Right atrium auricular region (tissue), 2 donors: ENCODE measurements at regions not wholly inside any gene's neighbourhood (a gene's known extent, or its start where the extent isn't known, plus 50 kb on each side); places are given as distances from the start of the nearest gene placed in this dataset.

Experiments used
- DNase-seq: peaks from one replicate; pipeline ENCODE4 v3.0.0-alpha.2; 2019; ENCODE audit warnings: low spot score
- H3K27ac ChIP-seq, 2 donors: fragments of 200-600 bp; sonication (generic); 1 replicate in 1 of 2; 2 replicates in 1 of 2; pipeline ENCODE4 v1.5.1; 2016 to 2019
- H3K27me3 ChIP-seq, 2 donors: fragments of 200-600 bp; sonication (generic); one replicate each; pipeline versions ENCODE4 v1.5.1 to v1.6.0; 2017 to 2019
- H3K36me3 ChIP-seq: fragments of 200-600 bp; sonication (generic); one replicate; pipeline ENCODE4 v1.5.1; 2016
- H3K4me1 ChIP-seq, 2 donors: fragments of 200-600 bp; sonication (generic); one replicate each; pipeline versions ENCODE4 v1.5.1 to v1.6.0; 2017 to 2019
- H3K4me3 ChIP-seq, 2 donors: fragments of 200-600 bp; sonication (generic); 1 replicate in 1 of 2; 2 replicates in 1 of 2; pipeline ENCODE4 v1.5.1; 2017 to 2019; ENCODE audit warnings: mild to moderate bottlenecking in 1 of 2, moderate library complexity in 1 of 2
- H3K9me3 ChIP-seq, 2 donors: fragments of 200-600 bp; sonication (generic); one replicate each; pipeline ENCODE4 v1.5.1; 2019
- TF ChIP-seq, protein P1 (sequence below), 2 donors: fragments of 200-600 bp; sonication (generic); IDR thresholded peaks; one replicate each; pipeline ENCODE4 v1.5.1; 2019; ENCODE audit warnings: antibody characterized with exemption in 2 of 2

- no peak overlapping the region for H3K4me3 ChIP-seq
- no peaks in the 10 kb centered on the region for H3K36me3 ChIP-seq
- H3K4me1 ChIP-seq: no peaks in the 10 kb centered on the region
- no peaks in the 10 kb centered on the region for H3K27me3 ChIP-seq
- TF ChIP-seq, protein P1, sequence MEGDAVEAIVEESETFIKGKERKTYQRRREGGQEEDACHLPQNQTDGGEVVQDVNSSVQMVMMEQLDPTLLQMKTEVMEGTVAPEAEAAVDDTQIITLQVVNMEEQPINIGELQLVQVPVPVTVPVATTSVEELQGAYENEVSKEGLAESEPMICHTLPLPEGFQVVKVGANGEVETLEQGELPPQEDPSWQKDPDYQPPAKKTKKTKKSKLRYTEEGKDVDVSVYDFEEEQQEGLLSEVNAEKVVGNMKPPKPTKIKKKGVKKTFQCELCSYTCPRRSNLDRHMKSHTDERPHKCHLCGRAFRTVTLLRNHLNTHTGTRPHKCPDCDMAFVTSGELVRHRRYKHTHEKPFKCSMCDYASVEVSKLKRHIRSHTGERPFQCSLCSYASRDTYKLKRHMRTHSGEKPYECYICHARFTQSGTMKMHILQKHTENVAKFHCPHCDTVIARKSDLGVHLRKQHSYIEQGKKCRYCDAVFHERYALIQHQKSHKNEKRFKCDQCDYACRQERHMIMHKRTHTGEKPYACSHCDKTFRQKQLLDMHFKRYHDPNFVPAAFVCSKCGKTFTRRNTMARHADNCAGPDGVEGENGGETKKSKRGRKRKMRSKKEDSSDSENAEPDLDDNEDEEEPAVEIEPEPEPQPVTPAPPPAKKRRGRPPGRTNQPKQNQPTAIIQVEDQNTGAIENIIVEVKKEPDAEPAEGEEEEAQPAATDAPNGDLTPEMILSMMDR (IDR thresholded peaks at IDR 0.05): no peak
- H3K27ac ChIP-seq: no peak overlapping the region
- peaks cover 0 to 19% of the 10 kb centered on the region in 2 donors for H3K9me3 ChIP-seq
- no peak for DNase-seq
Measured at GRCh38 chr6:82680192-82680591, 316.6 kb downstream of the TPBG start.

DNA sequence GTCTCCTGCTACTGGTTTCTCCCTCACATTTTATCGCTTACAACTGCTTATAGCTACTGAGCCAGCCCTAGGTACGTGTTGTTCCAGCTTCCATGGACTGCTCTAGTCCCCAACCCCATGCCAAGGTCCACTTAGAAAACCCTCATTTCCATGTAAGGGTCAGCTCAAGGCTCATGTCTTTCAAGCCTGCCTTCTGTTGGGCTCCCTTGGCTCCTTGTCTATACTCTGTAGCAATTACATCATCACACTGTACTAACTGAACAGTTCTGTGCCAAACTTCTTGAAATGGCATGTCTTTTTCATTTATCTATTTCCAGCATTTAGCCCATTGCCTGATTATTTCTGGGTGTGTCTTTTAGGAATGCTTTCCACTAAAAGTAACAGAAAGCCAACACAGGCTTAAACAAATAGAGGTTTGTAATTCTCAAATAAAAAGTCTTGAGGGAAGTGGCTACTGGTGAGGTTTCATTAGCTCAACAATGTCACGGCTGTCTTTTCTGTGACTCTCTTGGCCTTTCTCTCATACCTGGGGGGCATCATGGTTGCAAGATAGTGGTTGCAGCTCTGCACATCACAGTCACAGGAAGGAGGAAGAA, 317.6 kb downstream of the TPBG start:
- Histone ChIP-seq H3K27ac (no peak overlapping the region), H3K4me1 (no peaks in the 10 kb centered on the region), H3K36me3 (no peaks in the 10 kb centered on the region), H3K27me3 (no peaks in the 10 kb centered on the region), H3K9me3 (peaks cover 0 to 12% of the 10 kb centered on the region in 2 donors), H3K4me3 (no peak overlapping the region)
- no peak for DNase-seq
- TF ChIP-seq, protein P1 (IDR thresholded peaks at IDR 0.05): no peak

DNA sequence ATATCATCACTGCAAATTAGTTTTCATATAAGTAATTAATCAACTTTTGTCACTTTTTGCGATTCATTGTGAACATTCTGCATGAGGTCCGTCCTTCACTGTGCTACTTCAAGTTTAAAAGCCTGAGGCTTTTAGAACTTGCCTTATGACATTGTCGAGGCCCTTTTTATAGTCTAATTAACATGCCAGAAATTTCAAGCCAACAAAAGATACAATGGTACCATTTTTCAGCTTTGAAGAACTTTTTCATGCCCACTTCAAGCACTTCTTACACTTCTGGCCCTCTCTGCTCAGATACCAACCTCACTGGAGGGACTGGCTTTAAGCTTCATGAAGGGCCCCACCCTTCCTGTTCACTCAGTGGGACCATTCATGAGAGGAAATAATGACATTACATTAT, 323.1 kb downstream of the TPBG start:
- DNase-seq: no peak
- Histone ChIP-seq H3K4me3 (no peak overlapping the region), H3K27me3 (no peaks in the 10 kb centered on the region), H3K27ac (no peak overlapping the region), H3K9me3 (no peaks in the 10 kb centered on the region), H3K4me1 (no peaks in the 10 kb centered on the region), H3K36me3 (no peaks in the 10 kb centered on the region)
- TF ChIP-seq, protein P1 (IDR thresholded peaks at IDR 0.05): no peak

- Histone ChIP-seq H3K36me3 (no peaks in the 10 kb centered on the region), H3K9me3 (no peaks in the 10 kb centered on the region), H3K4me3 (no peak overlapping the region), H3K27me3 (no peaks in the 10 kb centered on the region), H3K27ac (no peak overlapping the region), H3K4me1 (no peaks in the 10 kb centered on the region)
- DNase-seq: no peak
- TF ChIP-seq, protein P1 (IDR thresholded peaks at IDR 0.05): no peak
Measured at GRCh38 chr6:82687855-82688254, 324.2 kb downstream of the TPBG start.

GRCh38 chr6:82690283-82690682, 326.7 kb downstream of the TPBG start:
- no peak for DNase-seq
- Histone ChIP-seq H3K27ac (no peak overlapping the region), H3K4me1 (no peaks in the 10 kb centered on the region)

More at GRCh38 chr6:82690283-82690682, 326.7 kb downstream of the TPBG start:
- Histone ChIP-seq H3K27me3 (no peaks in the 10 kb centered on the region), H3K9me3 (no peaks in the 10 kb centered on the region), H3K36me3 (no peaks in the 10 kb centered on the region), H3K4me3 (no peak overlapping the region)
- TF ChIP-seq, protein P1 (IDR thresholded peaks at IDR 0.05): no peak
